Upper lobe of left lung (tissue), 4 donors: ENCODE measurements at regions not wholly inside any gene's neighbourhood (a gene's known extent, or its start where the extent isn't known, plus 50 kb on each side); places are given as distances from the start of the nearest gene placed in this dataset.

Source experiments
- CTCF ChIP-seq, 6 experiments: fragments of 450-650 bp in 4 of 6; fragments of 200-600 bp in 2 of 6; sonication (generic) in 2 of 6; IDR thresholded peaks; one replicate each; pipeline ENCODE4 v1.5.1; 2016 to 2019; ENCODE audit warnings: antibody characterized with exemption in 6 of 6
- EP300 ChIP-seq, 4 donors: sonication (generic); formaldehyde crosslinking; IDR thresholded peaks; one replicate each; pipeline ENCODE4 v1.5.1; 2017; ENCODE audit warnings: antibody characterized with exemption in 4 of 4, control low read depth in 2 of 4
- POLR2A ChIP-seq, 4 donors: fragments of 450-650 bp; IDR thresholded peaks; one replicate each; pipeline ENCODE4 v1.5.1; 2016 to 2017; ENCODE audit warnings: antibody characterized with exemption in 4 of 4, mild to moderate bottlenecking in 2 of 4
- POLR2AphosphoS5 ChIP-seq, 2 donors: sonication (generic); formaldehyde crosslinking; IDR thresholded peaks; one replicate each; pipeline ENCODE4 v1.5.1; 2017; ENCODE audit warnings: antibody characterized with exemption in 2 of 2

DNA sequence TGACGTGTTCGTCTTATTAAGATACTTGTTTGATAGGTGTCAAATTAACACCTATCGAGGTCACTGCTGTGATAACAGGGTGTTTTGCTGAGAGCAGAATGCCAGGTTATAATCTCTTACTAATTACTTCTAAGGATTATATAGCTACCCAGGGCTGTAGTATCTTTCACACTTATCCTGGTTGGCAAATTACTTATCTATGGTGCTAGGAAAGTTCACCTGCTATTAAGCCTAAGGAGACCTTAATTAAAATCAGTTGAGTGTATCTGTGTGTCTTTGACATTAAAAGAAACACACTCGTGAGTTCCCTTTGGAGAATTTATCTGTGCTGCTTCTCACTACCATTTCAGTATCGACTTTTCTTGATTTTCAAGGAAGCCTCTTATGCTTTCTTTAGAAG is 301.6 kb upstream of the SLC16A7 start:
- TF ChIP-seq CTCF (IDR thresholded peaks at IDR 0.05) (no peak), EP300 (IDR thresholded peaks at IDR 0.05) (no peak), POLR2A (IDR thresholded peaks at IDR 0.05) (no peak), POLR2AphosphoS5 (IDR thresholded peaks at IDR 0.05) (no peak)
